Heart left ventricle (tissue), 16 donors: ENCODE measurements at regions not wholly inside any gene's neighbourhood (a gene's known extent, or its start where the extent isn't known, plus 50 kb on each side); places are given as distances from the start of the nearest gene placed in this dataset.

ENCODE experiments used
- ATAC-seq, 4 donors: fragments of 200-7000 bp; cut with Tn5 transposase; one replicate each; pipeline ENCODE4 v1.9.1; 2020 to 2022; ENCODE audit warnings: moderate library complexity in 4 of 4, mild to moderate bottlenecking in 3 of 4, moderate number of reproducible peaks in 1 of 4
- DNase-seq, 5 donors: peaks; one replicate each; pipeline ENCODE4 v3.0.0-alpha.2; 2020
- H3K27ac ChIP-seq, 12 donors: fragments of 200-600 bp; sonication (generic) in 4 of 12; one replicate each; pipeline versions ENCODE4 v1.5.0 to v1.8.0; 2016 to 2022; ENCODE audit warnings: mild to moderate bottlenecking in 2 of 12
- H3K27me3 ChIP-seq, 9 donors: fragments of 200-600 bp; sonication (generic) in 2 of 9; one replicate each; pipeline versions ENCODE4 v1.5.1 to v1.8.0; 2016 to 2022; ENCODE audit warnings: mild to moderate bottlenecking in 3 of 9
- H3K36me3 ChIP-seq, 9 donors: fragments of 200-600 bp; sonication (generic) in 2 of 9; one replicate each; pipeline versions ENCODE4 v1.5.0 to v1.8.0; 2018 to 2022; ENCODE audit warnings: mild to moderate bottlenecking in 2 of 9
- H3K4me1 ChIP-seq, 12 donors: fragments of 200-600 bp; sonication (generic) in 4 of 12; one replicate each; pipeline versions ENCODE4 v1.5.0 to v1.8.0; 2016 to 2022; ENCODE audit warnings: mild to moderate bottlenecking in 3 of 12
- H3K4me3 ChIP-seq, 12 donors: fragments of 200-600 bp; sonication (generic) in 4 of 12; one replicate each; pipeline versions ENCODE4 v1.5.0 to v1.8.0; 2017 to 2022; ENCODE audit warnings: mild to moderate bottlenecking in 9 of 12, moderate library complexity in 4 of 12
- H3K9me3 ChIP-seq, 12 donors: fragments of 200-600 bp; sonication (generic) in 4 of 12; one replicate each; pipeline versions ENCODE4 v1.5.0 to v1.8.0; 2016 to 2022; ENCODE audit warnings: mild to moderate bottlenecking in 1 of 12
- POLR2A ChIP-seq, 2 donors: fragments of 450-650 bp; IDR thresholded peaks; one replicate each; pipeline ENCODE4 v1.6.1; 2017; ENCODE audit warnings: antibody characterized with exemption in 2 of 2, mild to moderate bottlenecking in 2 of 2, moderate library complexity in 2 of 2
- WGBS, 4 donors: extraction: QIAGEN DNeasy Blood & Tissue Kit in 2 of 4; methylation state at CpG; one replicate each; pipeline versions ENCODE4 v1.1.5 to v1.1.7; 2013 to 2018; 5-methylcytosine and 5-hydroxymethylcytosine counted together
- intact Hi-C, 10 donors: fragments of 100-400 bp; cut with DNase I; formaldehyde crosslinking; loops; one replicate each; pipeline versions ENCODE4 v1.11.1 to v1.14.2; 2022
- TF ChIP-seq, protein P1 (sequence below), 12 donors: fragments of 200-600 bp; sonication (generic) in 4 of 12; IDR thresholded peaks; one replicate each; pipeline versions ENCODE4 v1.5.0 to v1.8.0; 2018 to 2022; ENCODE audit warnings: antibody characterized with exemption in 12 of 12, mild to moderate bottlenecking in 5 of 12
- donor health status: ischemic (EF 13 %, LVEDD 7.1; RV severe dilation, severe dysfunction).
- donor health status: healthy with polysubstance abuse.
- donor health status: DM: no; HTN: yes; CAD: no.
- donor health status: DM: no; HTN: no; CAD: no.
- donor health status: ischemic (EF 25% LVEDD 6.9; RV normal size, moderate dysfunction).
- donor health status: ischemic (EF 25% LVEDD 5.7; RV mildly dilated, moderate dysfunction).
- donor health status: healthy.
- donor health status: DM: yes; HTN: yes; CAD: no.
- donor health status: ischemic (EF 35%, LVEDD 5.7; RV mildly dilated, moderate dysfunction).
- donor health status: nonischemic (EF 11% LVEDD 7.7; RV severe dilation, severe dysfunction).
- donor health status: DM: yes; HTN: yes; CAD: no.
- donor health status: PGD.
- donor health status: ischemic (EF 29% LVEDD 5.4; RV normal size, mild dysfunction).
- donor health status: nonischemic (EF 23%, LVEDD 6.1; RV moderate dilation, normal function).

GRCh38 chr2:146869328-146869727, 975.5 kb upstream of the ACVR2A start:
- DNase-seq: no peak
- H3K27me3 ChIP-seq: no peaks in the 10 kb centered on the region
- intact Hi-C loops: no loop called here
- peaks cover 0 to 9% (median under 1%) of the 10 kb centered on the region in 12 donors for H3K9me3 ChIP-seq
- no peaks in the 10 kb centered on the region for H3K36me3 ChIP-seq
- H3K4me3 ChIP-seq: no peak overlapping the region
- no peak for ATAC-seq
- no peak overlapping the region for H3K27ac ChIP-seq
- H3K4me1 ChIP-seq: no peaks in the 10 kb centered on the region
- TF ChIP-seq POLR2A (IDR thresholded peaks at IDR 0.05): no peak

DNA sequence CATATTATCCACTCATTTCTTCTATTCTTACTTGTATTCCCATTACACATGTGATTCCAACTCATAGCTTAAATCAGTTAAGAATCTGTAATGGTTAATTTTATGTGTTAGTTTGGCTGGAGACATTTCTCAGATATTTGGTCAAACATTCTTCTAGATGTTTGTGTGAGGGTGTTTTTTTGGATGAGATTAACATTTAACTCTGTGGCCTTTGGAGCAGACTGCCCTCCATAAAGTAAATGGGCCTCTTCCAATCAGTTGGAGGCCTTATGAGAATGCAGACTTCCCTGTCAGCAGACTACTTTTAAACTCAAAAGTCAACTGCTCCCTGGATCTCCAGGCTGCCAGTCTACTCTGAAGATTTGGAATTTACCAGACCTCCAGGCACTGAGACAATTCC, 976.8 kb upstream of the ACVR2A start:
- H3K4me3 ChIP-seq: no peak overlapping the region
- DNase-seq (no peak), ATAC-seq (no peak)
- TF ChIP-seq, protein P1, sequence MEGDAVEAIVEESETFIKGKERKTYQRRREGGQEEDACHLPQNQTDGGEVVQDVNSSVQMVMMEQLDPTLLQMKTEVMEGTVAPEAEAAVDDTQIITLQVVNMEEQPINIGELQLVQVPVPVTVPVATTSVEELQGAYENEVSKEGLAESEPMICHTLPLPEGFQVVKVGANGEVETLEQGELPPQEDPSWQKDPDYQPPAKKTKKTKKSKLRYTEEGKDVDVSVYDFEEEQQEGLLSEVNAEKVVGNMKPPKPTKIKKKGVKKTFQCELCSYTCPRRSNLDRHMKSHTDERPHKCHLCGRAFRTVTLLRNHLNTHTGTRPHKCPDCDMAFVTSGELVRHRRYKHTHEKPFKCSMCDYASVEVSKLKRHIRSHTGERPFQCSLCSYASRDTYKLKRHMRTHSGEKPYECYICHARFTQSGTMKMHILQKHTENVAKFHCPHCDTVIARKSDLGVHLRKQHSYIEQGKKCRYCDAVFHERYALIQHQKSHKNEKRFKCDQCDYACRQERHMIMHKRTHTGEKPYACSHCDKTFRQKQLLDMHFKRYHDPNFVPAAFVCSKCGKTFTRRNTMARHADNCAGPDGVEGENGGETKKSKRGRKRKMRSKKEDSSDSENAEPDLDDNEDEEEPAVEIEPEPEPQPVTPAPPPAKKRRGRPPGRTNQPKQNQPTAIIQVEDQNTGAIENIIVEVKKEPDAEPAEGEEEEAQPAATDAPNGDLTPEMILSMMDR (IDR thresholded peaks at IDR 0.05): no peak
- no peak for TF ChIP-seq POLR2A (IDR thresholded peaks at IDR 0.05)
- H3K4me1 ChIP-seq: no peaks in the 10 kb centered on the region
- no peaks in the 10 kb centered on the region for H3K27me3 ChIP-seq
- no peak overlapping the region for H3K27ac ChIP-seq
- intact Hi-C loops: no loop called here
- peaks cover 0 to 15% (median 3%) of the 10 kb centered on the region in 12 donors for H3K9me3 ChIP-seq
- H3K36me3 ChIP-seq: no peaks in the 10 kb centered on the region

- Histone ChIP-seq H3K36me3 (no peaks in the 10 kb centered on the region), H3K4me1 (no peaks in the 10 kb centered on the region), H3K9me3 (peaks cover 0 to 15% (median 3%) of the 10 kb centered on the region in 12 donors), H3K4me3 (no peak overlapping the region), H3K27ac (no peak overlapping the region), H3K27me3 (no peaks in the 10 kb centered on the region)
- ATAC-seq (no peak), DNase-seq (peak in 1 of 5 donors; percentile 23)
- intact Hi-C loops: no loop called here
- no peak for TF ChIP-seq POLR2A (IDR thresholded peaks at IDR 0.05)
- TF ChIP-seq, protein P1 (IDR thresholded peaks at IDR 0.05): no peak
- 45 to 70% (median 58%) methylated on average over 5 of the region's 5 CpGs for WGBS, 4 donors
Measured at GRCh38 chr2:146867477-146867986, 977.3 kb upstream of the ACVR2A start.

GRCh38 chr2:146853741-146854444, 990.9 kb upstream of the ACVR2A start:
- Histone ChIP-seq H3K27ac (no peak overlapping the region), H3K9me3 (no peaks in the 10 kb centered on the region), H3K27me3 (no peaks in the 10 kb centered on the region), H3K4me1 (no peaks in the 10 kb centered on the region), H3K4me3 (no peak overlapping the region), H3K36me3 (no peaks in the 10 kb centered on the region)
- WGBS, 4 donors: 50 to 62% (median 52%) methylated on average over 2 of the region's 2 CpGs
- ATAC-seq: no peak
- intact Hi-C loops: no loop called here
- TF ChIP-seq POLR2A (IDR thresholded peaks at IDR 0.05): no peak
- TF ChIP-seq, protein P1 (IDR thresholded peaks at IDR 0.05): no peak
- no peak for DNase-seq

- no peaks in the 10 kb centered on the region for H3K36me3 ChIP-seq
- DNase-seq: no peak
- no peak for ATAC-seq
- no peak overlapping the region for H3K27ac ChIP-seq
- no peaks in the 10 kb centered on the region for H3K9me3 ChIP-seq
- H3K4me3 ChIP-seq: no peak overlapping the region
- H3K4me1 ChIP-seq: no peaks in the 10 kb centered on the region
- intact Hi-C loops: no loop called here
- no peaks in the 10 kb centered on the region for H3K27me3 ChIP-seq
- no peak for TF ChIP-seq POLR2A (IDR thresholded peaks at IDR 0.05)
- TF ChIP-seq, protein P1 (IDR thresholded peaks at IDR 0.05): no peak
- WGBS, 4 donors: 60 to 66% (median 64%) methylated on average over 1 of the region's 1 CpG
Measured at GRCh38 chr2:146852661-146853060, 992.2 kb upstream of the ACVR2A start.
